ENCODE measurements at regions not wholly inside any gene's neighbourhood (a gene's known extent, or its start where the extent isn't known, plus 50 kb on each side); places are given as distances from the start of the nearest gene placed in this dataset.

GRCh38 chr6:143596866-143597265 lies 80.9 kb upstream of the PHACTR2 start:
- no peak for DNase-seq (ENCODE audit: low spot score)
- in situ Hi-C loops (cut with HindIII; ENCODE audit: low sequenced_read_pairs), result no loop called here

- DNase-seq (ENCODE audit: low spot score), result no peak
- in situ Hi-C loops (cut with HindIII; ENCODE audit: low sequenced_read_pairs), result no loop called here
Observed at GRCh38 chr6:143595251-143596036, 82.3 kb upstream of the PHACTR2 start.

GRCh38 chr6:143594647-143595046 lies 83.1 kb upstream of the PHACTR2 start:
- in situ Hi-C loops (cut with HindIII; ENCODE audit: low sequenced_read_pairs), result no loop called here
- DNase-seq (ENCODE audit: low spot score), result peak; percentile 35

- in situ Hi-C loops (cut with HindIII; ENCODE audit: low sequenced_read_pairs), result no loop called here
Observed at GRCh38 chr6:143592335-143592734, 80.8 kb upstream of the FUCA2 start.

GRCh38 chr6:143591441-143591840 lies 79.9 kb upstream of the FUCA2 start:
- no peak for DNase-seq (ENCODE audit: low spot score)
- in situ Hi-C loops (cut with HindIII; ENCODE audit: low sequenced_read_pairs), result no loop called here

More at GRCh38 chr6:143592335-143592734, 80.8 kb upstream of the FUCA2 start:
- DNase-seq (ENCODE audit: low spot score), result no peak

GRCh38 chr6:143589162-143589561 lies 77.6 kb upstream of the FUCA2 start:
- in situ Hi-C loops (cut with HindIII; ENCODE audit: low sequenced_read_pairs), result no loop called here
- no peak for DNase-seq (ENCODE audit: low spot score)

- in situ Hi-C loops (cut with HindIII; ENCODE audit: low sequenced_read_pairs), result no loop called here
- no peak for DNase-seq (ENCODE audit: low spot score)
Observed at GRCh38 chr6:143586557-143586956, 75.0 kb upstream of the FUCA2 start.

GRCh38 chr6:143585716-143586115 lies 74.2 kb upstream of the FUCA2 start:
- no peak for DNase-seq (ENCODE audit: low spot score)
- in situ Hi-C loops (cut with HindIII; ENCODE audit: low sequenced_read_pairs), result no loop called here

- in situ Hi-C loops (cut with HindIII; ENCODE audit: low sequenced_read_pairs), result no loop called here
- DNase-seq (ENCODE audit: low spot score), result no peak
Observed at GRCh38 chr6:143585241-143585640, 73.7 kb upstream of the FUCA2 start.

- no peak for DNase-seq (ENCODE audit: low spot score)
- in situ Hi-C loops (cut with HindIII; ENCODE audit: low sequenced_read_pairs), result no loop called here
Observed at GRCh38 chr6:143583542-143584327, 72.2 kb upstream of the FUCA2 start.

GRCh38 chr6:143581835-143582480 lies 70.4 kb upstream of the FUCA2 start:
- in situ Hi-C loops (cut with HindIII; ENCODE audit: low sequenced_read_pairs), result no loop called here
- DNase-seq (ENCODE audit: low spot score), result no peak

GRCh38 chr6:143579703-143580102 lies 68.2 kb upstream of the FUCA2 start:
- in situ Hi-C loops (cut with HindIII; ENCODE audit: low sequenced_read_pairs), result no loop called here
- DNase-seq (ENCODE audit: low spot score), result no peak

- DNase-seq (ENCODE audit: low spot score), result no peak
- in situ Hi-C loops (cut with HindIII; ENCODE audit: low sequenced_read_pairs), result no loop called here
Observed at GRCh38 chr6:143578054-143578453, 66.5 kb upstream of the FUCA2 start.

GRCh38 chr6:143575901-143576426 lies 64.4 kb upstream of the FUCA2 start:
- in situ Hi-C loops (cut with HindIII; ENCODE audit: low sequenced_read_pairs), result no loop called here
- DNase-seq (ENCODE audit: low spot score), result no peak

- DNase-seq (ENCODE audit: low spot score), result peak; percentile 85
- in situ Hi-C loops (cut with HindIII; ENCODE audit: low sequenced_read_pairs), result no loop called here
Observed at GRCh38 chr6:143575440-143575839, 63.9 kb upstream of the FUCA2 start.

GRCh38 chr6:143570147-143570853 lies 58.8 kb upstream of the FUCA2 start:
- in situ Hi-C loops (cut with HindIII; ENCODE audit: low sequenced_read_pairs), result no loop called here
- no peak for DNase-seq (ENCODE audit: low spot score)

- in situ Hi-C loops (cut with HindIII; ENCODE audit: low sequenced_read_pairs), result no loop called here
- DNase-seq (ENCODE audit: low spot score), result no peak
Observed at GRCh38 chr6:143569040-143569439, 57.5 kb upstream of the FUCA2 start.

- no peak for DNase-seq (ENCODE audit: low spot score)
- in situ Hi-C loops (cut with HindIII; ENCODE audit: low sequenced_read_pairs), result no loop called here
Observed at GRCh38 chr6:143564484-143565017, 53.0 kb upstream of the FUCA2 start.

GRCh38 chr6:143562143-143562542 lies 50.6 kb upstream of the FUCA2 start:
- in situ Hi-C loops (cut with HindIII; ENCODE audit: low sequenced_read_pairs), result no loop called here
- DNase-seq (ENCODE audit: low spot score), result no peak
